ENCODE measurements at regions not wholly inside any gene's neighbourhood (a gene's known extent, or its start where the extent isn't known, plus 50 kb on each side); places are given as distances from the start of the nearest gene placed in this dataset.

DNA sequence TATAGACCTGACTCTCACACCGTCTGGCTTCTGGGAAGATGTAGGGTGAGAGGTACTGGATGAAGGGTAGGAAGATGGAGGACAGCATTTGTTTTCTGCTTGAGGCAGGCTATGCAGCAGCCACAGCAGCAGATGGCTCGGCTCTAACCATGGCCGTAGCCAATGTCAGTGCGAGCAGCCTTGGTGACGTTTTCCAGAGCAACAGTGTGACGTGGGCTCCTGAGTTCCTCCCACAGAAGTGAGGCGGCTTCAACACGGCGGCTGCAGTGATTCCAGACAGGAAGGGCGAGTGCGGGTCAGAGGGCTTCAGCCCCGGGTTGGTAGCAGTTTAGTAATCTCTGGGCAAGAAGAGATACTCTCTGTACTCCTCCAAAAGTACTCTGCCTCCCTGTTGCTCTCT, 133.0 kb upstream of the MYT1L start:
- DNase-seq (ENCODE audit: low read depth in 2 of 2), result peak in 1 of 2 donors; percentile 47
- no peaks in the 10 kb centered on the region for H3K27me3 ChIP-seq (ENCODE audit: control insufficient read depth, insufficient read depth, low read length)
- TF ChIP-seq CTCF (conservative IDR thresholded peaks at IDR 0.05 in 1 of 2, IDR thresholded peaks at IDR 0.05 in 1 of 2; ENCODE audit: low read depth in 1 of 2, low read length in 2 of 2) (no peak), EZH2 (IDR thresholded peaks at IDR 0.05; ENCODE audit: low read length, missing control alignments) (no peak)

DNA sequence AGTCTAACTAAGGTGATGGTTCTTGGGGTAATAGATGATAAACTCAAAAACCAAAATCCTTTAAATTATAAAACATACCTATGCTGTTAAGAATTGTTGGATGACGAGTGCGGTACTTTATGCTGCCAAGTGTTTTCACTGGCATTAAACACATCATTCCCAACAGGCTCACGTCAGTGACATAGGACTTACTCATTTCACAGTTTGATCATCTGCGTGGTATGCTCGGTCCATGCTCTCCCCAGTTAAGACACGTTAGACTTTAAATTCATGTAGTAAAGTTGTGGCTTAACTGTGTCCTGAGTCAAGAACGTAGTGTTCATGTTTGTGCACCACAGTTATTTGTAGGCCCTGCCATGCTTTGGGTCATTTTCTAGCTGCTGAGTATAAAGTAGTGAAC, 125.6 kb upstream of the MYT1L start:
- TF ChIP-seq CTCF (conservative IDR thresholded peaks at IDR 0.05 in 1 of 2, IDR thresholded peaks at IDR 0.05 in 1 of 2; ENCODE audit: low read depth in 1 of 2, low read length in 2 of 2), result no peak
- TF ChIP-seq EZH2 (IDR thresholded peaks at IDR 0.05; ENCODE audit: low read length, missing control alignments), result no peak
- Histone ChIP-seq H3K4me3 (replicated peaks in 1 of 4; ENCODE audit: control extremely low read depth in 1 of 4, insufficient read depth in 1 of 4, low read depth in 3 of 4, low read length in 4 of 4) (no peak overlapping the region), H3K9ac (ENCODE audit: insufficient read depth, low read length) (no peak overlapping the region), H3K27ac (ENCODE audit: insufficient read depth, low read length) (no peak overlapping the region), H3K27me3 (ENCODE audit: control insufficient read depth, insufficient read depth, low read length) (no peaks in the 10 kb centered on the region), H2AFZ (ENCODE audit: low read length) (no peak overlapping the region), H3K36me3 (ENCODE audit: control insufficient read depth, insufficient read depth, low read length) (no peaks in the 10 kb centered on the region), H3K79me2 (ENCODE audit: control insufficient read depth, insufficient read depth, low read length) (no peaks in the 10 kb centered on the region), H4K20me1 (ENCODE audit: control insufficient read depth, extremely low read depth, insufficient read depth, low read length) (no peaks in the 10 kb centered on the region), H3K4me1 (ENCODE audit: control insufficient read depth, extremely low read depth, insufficient read depth, low read length) (no peaks in the 10 kb centered on the region), H3K9me3 (ENCODE audit: control insufficient read depth, insufficient read depth, low read depth, low read length) (no peaks in the 10 kb centered on the region), H3K4me2 (ENCODE audit: extremely low read depth, insufficient read depth, low read length) (no peak overlapping the region)
- peak; percentile 62 to 70 for DNase-seq (ENCODE audit: low read depth in 2 of 2)

More for the DNA sequence above, 133.0 kb upstream of the MYT1L start:
- Histone ChIP-seq H3K4me2 (ENCODE audit: extremely low read depth, insufficient read depth, low read length) (no peak overlapping the region), H3K9me3 (ENCODE audit: control insufficient read depth, insufficient read depth, low read depth, low read length) (no peaks in the 10 kb centered on the region), H4K20me1 (ENCODE audit: control insufficient read depth, extremely low read depth, insufficient read depth, low read length) (no peaks in the 10 kb centered on the region), H3K9ac (ENCODE audit: insufficient read depth, low read length) (no peak overlapping the region), H3K79me2 (ENCODE audit: control insufficient read depth, insufficient read depth, low read length) (no peaks in the 10 kb centered on the region), H3K36me3 (ENCODE audit: control insufficient read depth, insufficient read depth, low read length) (no peaks in the 10 kb centered on the region), H3K4me3 (replicated peaks in 1 of 4; ENCODE audit: control extremely low read depth in 1 of 4, insufficient read depth in 1 of 4, low read depth in 3 of 4, low read length in 4 of 4) (no peak overlapping the region), H2AFZ (ENCODE audit: low read length) (no peak overlapping the region), H3K4me1 (ENCODE audit: control insufficient read depth, extremely low read depth, insufficient read depth, low read length) (no peaks in the 10 kb centered on the region), H3K27ac (ENCODE audit: insufficient read depth, low read length) (no peak overlapping the region)

- no peak overlapping the region for H3K4me2 ChIP-seq (ENCODE audit: extremely low read depth, insufficient read depth, low read length)
- no peak overlapping the region for H3K27ac ChIP-seq (ENCODE audit: insufficient read depth, low read length)
- TF ChIP-seq EZH2 (IDR thresholded peaks at IDR 0.05; ENCODE audit: low read length, missing control alignments), result no peak
- TF ChIP-seq CTCF (conservative IDR thresholded peaks at IDR 0.05 in 1 of 2, IDR thresholded peaks at IDR 0.05 in 1 of 2; ENCODE audit: low read depth in 1 of 2, low read length in 2 of 2), result no peak
- DNase-seq (ENCODE audit: low read depth in 2 of 2), result peak; percentile 7 to 9
- H3K4me3 ChIP-seq (replicated peaks in 1 of 4; ENCODE audit: control extremely low read depth in 1 of 4, insufficient read depth in 1 of 4, low read depth in 3 of 4, low read length in 4 of 4), result no peak overlapping the region
- H3K4me1 ChIP-seq (ENCODE audit: control insufficient read depth, extremely low read depth, insufficient read depth, low read length), result no peaks in the 10 kb centered on the region
- no peaks in the 10 kb centered on the region for H3K27me3 ChIP-seq (ENCODE audit: control insufficient read depth, insufficient read depth, low read length)
- H2AFZ ChIP-seq (ENCODE audit: low read length), result no peak overlapping the region
- no peaks in the 10 kb centered on the region for H4K20me1 ChIP-seq (ENCODE audit: control insufficient read depth, extremely low read depth, insufficient read depth, low read length)
- H3K79me2 ChIP-seq (ENCODE audit: control insufficient read depth, insufficient read depth, low read length), result no peaks in the 10 kb centered on the region
- H3K9ac ChIP-seq (ENCODE audit: insufficient read depth, low read length), result no peak overlapping the region
- no peaks in the 10 kb centered on the region for H3K36me3 ChIP-seq (ENCODE audit: control insufficient read depth, insufficient read depth, low read length)
- no peaks in the 10 kb centered on the region for H3K9me3 ChIP-seq (ENCODE audit: control insufficient read depth, insufficient read depth, low read depth, low read length)
Observed at GRCh38 chr2:2455151-2455550, 124.1 kb upstream of the MYT1L start.

Data from fibroblast of lung (primary cell).